ENCODE measurements at regions not wholly inside any gene's neighbourhood (a gene's known extent, or its start where the extent isn't known, plus 50 kb on each side); places are given as distances from the start of the nearest gene placed in this dataset.

DNA sequence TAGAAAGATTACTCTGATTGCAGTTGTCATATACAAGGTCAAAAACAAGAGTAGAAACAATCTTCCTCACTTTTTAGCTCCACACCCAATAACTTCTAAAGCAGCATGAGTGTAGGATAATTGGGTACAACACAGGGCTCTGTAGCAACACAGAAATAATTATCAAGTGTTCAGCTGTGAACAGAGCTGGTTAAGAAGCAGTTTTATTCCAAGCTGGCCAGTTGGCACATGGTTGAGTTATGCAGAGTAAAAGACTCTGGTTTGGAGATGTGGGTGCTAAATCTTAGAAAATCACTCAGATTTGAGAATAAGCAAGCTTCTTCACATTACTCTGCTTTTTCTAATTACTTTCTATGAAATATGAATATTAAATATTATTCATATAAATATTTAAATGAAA lies 118.5 kb downstream of the KIF2B start:
- intact Hi-C loops (cut with DNase I) = no loop called here
- Histone ChIP-seq H3K27me3 (ENCODE audit: control insufficient read depth, insufficient read depth) (no peaks in the 10 kb centered on the region), H3K9me3 (ENCODE audit: control insufficient read depth, low read length) (no peaks in the 10 kb centered on the region), H3K4me1 (ENCODE audit: control insufficient read depth, insufficient read depth, low read length) (no peaks in the 10 kb centered on the region), H3K4me3 (ENCODE audit: low read length) (no peak overlapping the region), H3K27ac (ENCODE audit: low read length) (no peak overlapping the region)
- no peak for DNase-seq
- ATAC-seq = no peak

DNA sequence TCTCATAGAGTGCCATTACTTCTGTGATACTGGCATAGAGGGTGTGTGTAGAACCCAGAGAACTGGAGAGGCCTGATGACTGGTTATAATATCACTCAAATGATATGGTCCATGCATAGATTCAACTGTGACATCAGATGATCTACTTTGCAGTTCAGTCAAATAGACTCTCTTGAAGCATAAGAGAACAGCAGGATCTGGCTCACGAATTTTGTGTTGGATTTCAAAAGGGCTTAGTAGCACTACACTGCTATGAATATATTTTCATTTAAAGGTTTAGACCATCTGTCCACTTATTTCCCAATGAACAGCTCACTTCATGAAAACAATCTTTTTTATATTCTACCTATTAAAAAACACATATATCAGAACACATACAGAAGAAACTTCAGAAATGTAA lies 119.7 kb downstream of the KIF2B start:
- intact Hi-C loops (cut with DNase I) = no loop called here
- DNase-seq (no peak), ATAC-seq (no peak)
- WGBS = 56% methylated on average over 1 of the region's 1 CpG
- H3K27me3 ChIP-seq (ENCODE audit: control insufficient read depth, insufficient read depth) = no peaks in the 10 kb centered on the region
- H3K4me3 ChIP-seq (ENCODE audit: low read length) = no peak overlapping the region
- H3K27ac ChIP-seq (ENCODE audit: low read length) = no peak overlapping the region
- no peaks in the 10 kb centered on the region for H3K4me1 ChIP-seq (ENCODE audit: control insufficient read depth, insufficient read depth, low read length)
- no peaks in the 10 kb centered on the region for H3K9me3 ChIP-seq (ENCODE audit: control insufficient read depth, low read length)

DNA sequence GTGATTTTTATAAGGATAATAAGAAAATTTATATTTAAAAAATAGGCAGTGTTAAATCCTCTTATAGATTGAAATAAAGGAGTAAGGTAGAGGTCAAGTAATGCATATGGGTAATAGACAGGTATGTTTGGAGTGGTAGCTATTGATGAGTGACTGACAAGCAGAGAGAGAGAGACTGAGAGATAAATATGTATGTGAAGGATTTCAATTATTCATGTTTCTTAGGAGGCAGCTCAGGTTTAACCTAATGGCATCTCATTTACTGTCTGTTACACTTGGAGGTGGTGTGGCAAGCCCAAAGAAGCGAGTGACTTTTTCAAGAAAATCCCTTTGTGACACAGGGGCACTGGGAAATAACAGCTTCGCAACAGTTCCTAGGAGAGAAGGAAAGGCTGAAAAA lies 120.2 kb downstream of the KIF2B start:
- Histone ChIP-seq H3K4me3 (ENCODE audit: low read length) (no peak overlapping the region), H3K27ac (ENCODE audit: low read length) (no peak overlapping the region), H3K9me3 (ENCODE audit: control insufficient read depth, low read length) (no peaks in the 10 kb centered on the region), H3K27me3 (ENCODE audit: control insufficient read depth, insufficient read depth) (no peaks in the 10 kb centered on the region), H3K4me1 (ENCODE audit: control insufficient read depth, insufficient read depth, low read length) (no peaks in the 10 kb centered on the region)
- WGBS = 85% methylated on average over 2 of the region's 2 CpGs
- intact Hi-C loops (cut with DNase I) = no loop called here
- no peak for DNase-seq
- ATAC-seq = no peak

DNA sequence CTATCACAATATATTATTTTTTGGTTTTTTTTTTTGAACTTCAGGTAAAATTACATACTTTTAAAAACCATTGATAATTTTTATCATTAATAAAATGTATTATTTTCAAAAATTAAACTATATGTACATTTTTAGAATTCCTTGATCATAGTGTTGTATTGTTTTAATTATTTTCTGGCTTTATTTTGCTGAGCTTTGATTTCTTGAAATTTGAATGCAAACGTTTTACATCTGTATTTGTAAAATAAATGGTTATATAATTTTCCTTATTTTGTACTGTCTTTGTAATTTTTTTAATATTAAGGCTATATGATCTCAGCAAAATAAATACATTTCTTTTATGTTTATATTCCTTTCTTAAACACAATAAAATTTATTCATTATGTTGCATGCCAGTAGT lies 125.6 kb downstream of the KIF2B start:
- Histone ChIP-seq H3K9me3 (ENCODE audit: control insufficient read depth, low read length) (no peaks in the 10 kb centered on the region), H3K4me1 (ENCODE audit: control insufficient read depth, insufficient read depth, low read length) (no peaks in the 10 kb centered on the region), H3K4me3 (ENCODE audit: low read length) (no peak overlapping the region), H3K27me3 (ENCODE audit: control insufficient read depth, insufficient read depth) (no peaks in the 10 kb centered on the region), H3K27ac (ENCODE audit: low read length) (no peak overlapping the region)
- DNase-seq (no peak), ATAC-seq (no peak)
- intact Hi-C loops (cut with DNase I) = no loop called here
- WGBS = 38% methylated on average over 1 of the region's 1 CpG

DNA sequence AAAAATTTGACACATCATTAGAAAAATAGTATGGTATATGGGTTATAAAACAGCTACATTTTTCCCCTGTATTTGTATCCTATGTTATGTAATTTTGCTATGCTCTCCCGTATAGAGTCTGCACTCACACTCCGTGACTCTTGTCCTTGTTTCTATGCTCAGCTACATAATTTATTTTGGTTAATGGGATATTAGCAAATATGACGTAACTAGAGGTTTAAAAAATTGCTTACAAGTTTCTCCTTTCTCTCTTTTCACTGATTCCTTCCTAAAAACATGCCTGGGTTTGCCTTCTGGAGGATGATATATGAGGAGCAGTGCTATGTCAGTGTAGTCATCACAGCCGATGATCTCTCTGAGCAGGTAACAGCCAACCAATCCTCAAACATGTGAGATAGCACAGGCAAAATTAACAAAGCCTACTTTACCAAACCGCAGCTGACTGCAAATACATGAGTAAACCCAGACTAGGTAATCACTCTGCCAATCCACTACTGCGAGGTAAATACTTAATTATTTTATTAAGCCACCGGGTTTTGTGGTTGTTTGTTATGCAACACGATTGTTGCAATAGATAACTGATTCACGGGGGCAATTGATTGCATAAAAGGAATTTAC lies 126.9 kb downstream of the KIF2B start:
- intact Hi-C loops (cut with DNase I) = no loop called here

DNA sequence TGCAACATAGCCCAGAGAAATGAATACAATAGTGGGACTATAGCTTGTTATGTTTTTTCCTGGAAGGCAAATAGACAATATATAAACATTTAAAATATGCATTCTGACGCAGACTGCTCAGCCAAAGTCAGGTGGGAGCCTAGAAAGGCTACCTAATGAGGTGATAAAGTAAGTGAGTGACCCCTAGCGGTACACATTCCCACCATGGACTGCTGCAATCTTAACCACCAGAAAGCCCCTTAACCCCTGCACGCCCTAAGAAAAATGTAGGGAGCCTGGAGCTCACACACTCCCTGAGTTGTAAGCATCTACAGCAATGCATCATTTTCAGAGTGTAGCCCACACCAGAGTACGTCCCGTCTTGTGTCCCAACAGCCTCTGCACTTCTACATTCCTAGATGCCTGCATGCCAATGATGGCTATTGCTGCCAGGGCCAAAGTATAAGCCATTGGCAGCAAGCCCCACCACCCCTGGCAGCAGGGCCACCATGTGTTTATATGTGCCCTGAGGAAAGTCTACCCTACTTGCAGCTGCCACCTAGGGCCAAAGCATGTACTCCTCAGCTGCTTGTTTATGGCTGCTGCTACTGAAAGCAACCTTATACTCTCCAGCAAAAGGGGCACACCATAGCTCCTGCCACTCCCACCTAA lies 127.6 kb downstream of the KIF2B start:
- no peak for DNase-seq
- intact Hi-C loops (cut with DNase I) = no loop called here
- 51% methylated on average over 5 of the region's 5 CpGs for WGBS
- Histone ChIP-seq H3K4me3 (ENCODE audit: low read length) (no peak overlapping the region), H3K4me1 (ENCODE audit: control insufficient read depth, insufficient read depth, low read length) (no peaks in the 10 kb centered on the region), H3K27ac (ENCODE audit: low read length) (no peak overlapping the region), H3K9me3 (ENCODE audit: control insufficient read depth, low read length) (no peaks in the 10 kb centered on the region), H3K27me3 (ENCODE audit: control insufficient read depth, insufficient read depth) (no peaks in the 10 kb centered on the region)
- no peak for ATAC-seq

More for the DNA sequence above, 126.9 kb downstream of the KIF2B start:
- Histone ChIP-seq H3K9me3 (ENCODE audit: control insufficient read depth, low read length) (no peaks in the 10 kb centered on the region), H3K4me1 (ENCODE audit: control insufficient read depth, insufficient read depth, low read length) (no peaks in the 10 kb centered on the region), H3K27me3 (ENCODE audit: control insufficient read depth, insufficient read depth) (no peaks in the 10 kb centered on the region), H3K4me3 (ENCODE audit: low read length) (no peak overlapping the region), H3K27ac (ENCODE audit: low read length) (no peak overlapping the region)
- 65% methylated on average over 9 of the region's 9 CpGs for WGBS
- ATAC-seq = no peak
- no peak for DNase-seq

DNA sequence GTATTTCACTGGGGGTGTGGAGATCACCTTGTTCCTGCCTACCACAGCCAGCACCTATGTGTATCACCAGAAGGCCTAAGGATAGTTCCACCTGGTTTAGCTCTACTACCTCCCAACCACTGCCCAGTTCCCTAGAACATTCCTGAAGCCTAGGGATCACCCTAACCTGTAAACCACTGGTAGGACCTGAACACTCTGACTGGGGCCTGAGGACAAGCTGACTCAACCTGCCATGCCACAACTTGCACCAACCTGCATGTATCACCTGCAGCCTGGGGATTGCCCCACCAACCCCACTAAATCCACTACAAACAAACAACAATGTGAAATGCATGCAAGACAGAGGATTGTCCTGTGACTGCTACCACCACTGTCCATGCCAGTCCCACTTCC lies 128.1 kb downstream of the KIF2B start:
- ATAC-seq (no peak), DNase-seq (no peak)
- no peak overlapping the region for H3K27ac ChIP-seq (ENCODE audit: low read length)
- H3K9me3 ChIP-seq (ENCODE audit: control insufficient read depth, low read length) = no peaks in the 10 kb centered on the region
- intact Hi-C loops (cut with DNase I) = no loop called here
- H3K4me1 ChIP-seq (ENCODE audit: control insufficient read depth, insufficient read depth, low read length) = no peaks in the 10 kb centered on the region
- no peaks in the 10 kb centered on the region for H3K27me3 ChIP-seq (ENCODE audit: control insufficient read depth, insufficient read depth)
- no peak overlapping the region for H3K4me3 ChIP-seq (ENCODE audit: low read length)

DNA sequence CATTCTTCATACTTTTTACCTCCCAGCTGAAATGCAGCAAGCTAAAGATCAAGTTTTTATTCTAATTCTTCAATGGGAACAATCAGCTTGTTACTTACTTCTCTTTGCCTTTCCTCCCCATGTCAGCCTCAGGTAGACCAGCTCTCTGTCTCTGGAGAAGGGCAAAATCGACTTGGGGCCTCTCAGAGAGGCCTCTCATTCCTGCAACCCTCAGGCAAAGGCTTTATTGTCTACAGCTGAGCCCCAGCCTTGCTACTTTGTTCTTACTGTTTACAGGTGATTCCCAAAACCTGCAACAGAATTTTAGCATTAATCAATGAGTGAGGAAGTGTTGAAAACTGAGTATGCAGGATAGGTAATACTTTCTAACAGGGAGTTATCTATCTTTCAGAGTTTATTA lies 148.6 kb downstream of the KIF2B start:
- no peak for ATAC-seq
- 21% methylated on average over 1 of the region's 1 CpG for WGBS
- intact Hi-C loops (cut with DNase I) = no loop called here

DNA sequence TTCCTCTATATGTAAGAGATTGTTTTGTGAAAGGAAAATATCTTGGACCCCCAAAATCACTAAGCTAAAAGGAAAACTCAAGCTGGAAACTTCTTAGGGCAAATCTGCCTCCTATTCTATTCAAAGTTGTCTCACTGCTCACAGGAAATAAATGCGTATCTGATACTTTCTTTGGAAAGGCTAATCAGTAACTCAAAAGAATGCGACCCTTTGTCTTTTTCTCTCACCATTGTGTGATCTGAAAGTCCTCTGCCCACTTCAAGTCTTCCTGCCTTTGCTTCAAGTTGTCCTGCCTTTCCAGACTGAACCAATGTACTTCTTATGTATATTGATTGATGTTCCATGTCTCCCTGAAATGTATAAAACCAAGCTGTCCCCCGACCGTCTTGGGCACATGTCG lies 157.3 kb downstream of the KIF2B start:
- Histone ChIP-seq H3K9me3 (ENCODE audit: control insufficient read depth, low read length) (no peaks in the 10 kb centered on the region), H3K4me3 (ENCODE audit: low read length) (no peak overlapping the region), H3K27ac (ENCODE audit: low read length) (no peak overlapping the region), H3K4me1 (ENCODE audit: control insufficient read depth, insufficient read depth, low read length) (no peaks in the 10 kb centered on the region), H3K27me3 (ENCODE audit: control insufficient read depth, insufficient read depth) (no peaks in the 10 kb centered on the region)
- 72% methylated on average over 5 of the region's 5 CpGs for WGBS
- ATAC-seq (no peak), DNase-seq (no peak)
- intact Hi-C loops (cut with DNase I) = no loop called here

More for the DNA sequence above, 148.6 kb downstream of the KIF2B start:
- no peaks in the 10 kb centered on the region for H3K4me1 ChIP-seq (ENCODE audit: control insufficient read depth, insufficient read depth, low read length)
- DNase-seq = no peak
- no peaks in the 10 kb centered on the region for H3K27me3 ChIP-seq (ENCODE audit: control insufficient read depth, insufficient read depth)
- no peak overlapping the region for H3K27ac ChIP-seq (ENCODE audit: low read length)
- H3K4me3 ChIP-seq (ENCODE audit: low read length) = no peak overlapping the region
- no peaks in the 10 kb centered on the region for H3K9me3 ChIP-seq (ENCODE audit: control insufficient read depth, low read length)

DNA sequence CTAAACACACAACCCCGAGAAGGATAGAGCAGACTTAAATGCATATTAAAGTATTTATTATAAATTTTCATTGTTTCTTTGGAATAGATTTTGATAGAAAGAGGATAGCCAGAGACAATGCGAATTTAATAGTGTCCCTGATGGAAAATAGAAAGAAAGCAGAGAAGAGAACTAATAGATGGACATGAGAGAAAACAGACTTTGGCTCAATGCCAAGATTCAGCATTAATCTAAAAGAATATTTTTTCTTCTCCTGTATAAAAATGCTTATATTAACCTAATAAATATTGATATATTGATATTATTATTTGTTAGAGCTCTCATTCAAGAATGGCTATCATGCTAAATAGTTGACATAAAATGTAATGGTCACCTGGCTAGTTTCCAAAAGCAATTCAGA lies 173.4 kb downstream of the KIF2B start:
- H3K9me3 ChIP-seq (ENCODE audit: control insufficient read depth, low read length) = no peaks in the 10 kb centered on the region
- H3K4me1 ChIP-seq (ENCODE audit: control insufficient read depth, insufficient read depth, low read length) = no peaks in the 10 kb centered on the region
- no peak overlapping the region for H3K4me3 ChIP-seq (ENCODE audit: low read length)
- H3K27ac ChIP-seq (ENCODE audit: low read length) = no peak overlapping the region
- ATAC-seq = no peak
- H3K27me3 ChIP-seq (ENCODE audit: control insufficient read depth, insufficient read depth) = no peaks in the 10 kb centered on the region
- no peak for DNase-seq
- WGBS = 84% methylated on average over 2 of the region's 2 CpGs
- intact Hi-C loops (cut with DNase I) = no loop called here

DNA sequence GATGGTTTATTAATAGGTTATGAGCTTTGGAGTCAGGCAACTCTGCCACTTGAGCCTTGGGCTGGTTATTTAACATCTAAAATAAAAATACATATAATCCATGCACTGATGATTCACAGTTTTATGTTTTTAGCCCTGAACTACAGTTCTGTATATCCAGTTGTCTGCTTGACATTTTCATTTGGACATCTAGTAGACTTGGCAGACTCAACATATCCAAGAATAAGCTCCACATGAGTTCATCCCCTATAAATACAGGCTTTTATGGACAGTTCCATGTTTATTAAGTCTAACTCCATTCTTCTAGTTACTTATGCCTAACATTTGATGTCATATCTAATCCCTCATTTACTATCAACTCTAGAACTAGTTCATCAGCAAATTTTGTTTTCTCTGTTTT lies 174.2 kb downstream of the KIF2B start:
- Histone ChIP-seq H3K9me3 (ENCODE audit: control insufficient read depth, low read length) (no peaks in the 10 kb centered on the region), H3K4me3 (ENCODE audit: low read length) (no peak overlapping the region), H3K4me1 (ENCODE audit: control insufficient read depth, insufficient read depth, low read length) (no peaks in the 10 kb centered on the region), H3K27me3 (ENCODE audit: control insufficient read depth, insufficient read depth) (no peaks in the 10 kb centered on the region), H3K27ac (ENCODE audit: low read length) (no peak overlapping the region)
- DNase-seq = no peak
- intact Hi-C loops (cut with DNase I) = no loop called here
- no peak for ATAC-seq

DNA sequence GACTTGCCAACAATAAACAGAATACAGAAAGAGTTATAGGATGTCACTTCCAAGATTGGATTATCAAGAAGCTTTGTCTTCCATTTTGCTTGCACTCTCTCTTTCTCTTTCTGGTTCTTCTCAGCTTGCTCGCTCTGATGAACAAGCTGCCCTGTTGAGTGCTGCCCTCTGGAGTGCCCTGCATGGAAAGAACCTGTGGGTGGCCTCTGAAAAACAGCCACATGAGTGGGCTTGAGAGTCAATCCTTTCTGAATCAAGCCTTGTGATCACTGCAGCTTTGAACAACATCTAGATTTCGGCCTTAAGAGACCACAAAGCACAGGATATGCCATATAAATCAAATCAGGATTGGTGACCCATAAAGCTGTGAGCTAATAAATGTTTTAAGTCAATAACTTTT lies 185.1 kb downstream of the KIF2B start:
- intact Hi-C loops (cut with DNase I) = no loop called here
- Histone ChIP-seq H3K9me3 (ENCODE audit: control insufficient read depth, low read length) (no peaks in the 10 kb centered on the region), H3K27me3 (ENCODE audit: control insufficient read depth, insufficient read depth) (no peaks in the 10 kb centered on the region), H3K27ac (ENCODE audit: low read length) (no peak overlapping the region), H3K4me1 (ENCODE audit: control insufficient read depth, insufficient read depth, low read length) (no peaks in the 10 kb centered on the region), H3K4me3 (ENCODE audit: low read length) (no peak overlapping the region)
- DNase-seq (no peak), ATAC-seq (no peak)
- 69% methylated on average over 2 of the region's 2 CpGs for WGBS

Measured in right cardiac atrium (tissue), 5 donors.